ENCODE measurements at regions not wholly inside any gene's neighbourhood (a gene's known extent, or its start where the extent isn't known, plus 50 kb on each side); places are given as distances from the start of the nearest gene placed in this dataset.

DNA sequence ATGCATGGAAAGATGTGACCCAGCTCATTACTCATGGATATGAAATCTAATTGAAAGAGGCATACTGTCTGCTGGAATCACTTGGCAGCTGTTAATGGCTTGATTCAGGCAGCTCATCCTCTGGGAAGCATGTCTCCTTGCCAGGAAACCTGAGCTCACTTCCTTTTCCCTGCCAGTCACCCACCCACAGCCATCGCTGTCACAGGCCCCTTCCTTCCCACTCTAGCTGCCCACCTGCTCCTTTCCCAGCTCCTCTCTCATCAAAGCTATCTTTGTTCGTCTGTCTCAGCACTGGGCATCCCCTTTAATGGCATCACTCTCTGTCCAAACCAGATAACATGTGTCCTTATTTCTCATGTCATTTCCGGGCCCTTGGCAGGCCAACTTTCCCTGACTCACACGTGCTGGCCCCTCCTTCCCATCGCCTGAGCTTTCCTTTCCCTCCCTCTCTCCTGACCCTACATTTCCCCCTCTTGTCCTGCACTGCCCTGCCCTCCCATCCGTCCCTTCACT, 721.9 kb downstream of the TNS3 start:
- TF ChIP-seq, protein P1, sequence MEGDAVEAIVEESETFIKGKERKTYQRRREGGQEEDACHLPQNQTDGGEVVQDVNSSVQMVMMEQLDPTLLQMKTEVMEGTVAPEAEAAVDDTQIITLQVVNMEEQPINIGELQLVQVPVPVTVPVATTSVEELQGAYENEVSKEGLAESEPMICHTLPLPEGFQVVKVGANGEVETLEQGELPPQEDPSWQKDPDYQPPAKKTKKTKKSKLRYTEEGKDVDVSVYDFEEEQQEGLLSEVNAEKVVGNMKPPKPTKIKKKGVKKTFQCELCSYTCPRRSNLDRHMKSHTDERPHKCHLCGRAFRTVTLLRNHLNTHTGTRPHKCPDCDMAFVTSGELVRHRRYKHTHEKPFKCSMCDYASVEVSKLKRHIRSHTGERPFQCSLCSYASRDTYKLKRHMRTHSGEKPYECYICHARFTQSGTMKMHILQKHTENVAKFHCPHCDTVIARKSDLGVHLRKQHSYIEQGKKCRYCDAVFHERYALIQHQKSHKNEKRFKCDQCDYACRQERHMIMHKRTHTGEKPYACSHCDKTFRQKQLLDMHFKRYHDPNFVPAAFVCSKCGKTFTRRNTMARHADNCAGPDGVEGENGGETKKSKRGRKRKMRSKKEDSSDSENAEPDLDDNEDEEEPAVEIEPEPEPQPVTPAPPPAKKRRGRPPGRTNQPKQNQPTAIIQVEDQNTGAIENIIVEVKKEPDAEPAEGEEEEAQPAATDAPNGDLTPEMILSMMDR (IDR thresholded peaks at IDR 0.05; ENCODE audit: low read depth, low read length): no peak
- no peak for TF ChIP-seq POLR2A (IDR thresholded peaks at IDR 0.05; ENCODE audit: extremely low read depth, insufficient read length)
- TF ChIP-seq, protein P2, sequence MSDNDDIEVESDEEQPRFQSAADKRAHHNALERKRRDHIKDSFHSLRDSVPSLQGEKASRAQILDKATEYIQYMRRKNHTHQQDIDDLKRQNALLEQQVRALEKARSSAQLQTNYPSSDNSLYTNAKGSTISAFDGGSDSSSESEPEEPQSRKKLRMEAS (IDR thresholded peaks at IDR 0.05; ENCODE audit: low read depth, low read length): no peak
